ENCODE measurements at regions not wholly inside any gene's neighbourhood (a gene's known extent, or its start where the extent isn't known, plus 50 kb on each side); places are given as distances from the start of the nearest gene placed in this dataset.

- TF ChIP-seq CTCF (IDR thresholded peaks at IDR 0.05) (no peak), POLR2A (IDR thresholded peaks at IDR 0.05) (no peak)
Observed at GRCh38 chr14:49428076-49428475, 158.1 kb downstream of the RPS29 start.
